ENCODE measurements at regions not wholly inside any gene's neighbourhood (a gene's known extent, or its start where the extent isn't known, plus 50 kb on each side); places are given as distances from the start of the nearest gene placed in this dataset.
A peak's percentile ranks its signal among the peaks of the same experiment; 100 is the strongest.
"Not testable (repeated sequence)": the region's sequence is repeated elsewhere in the genome, so short reads cannot be mapped to it uniquely, and the experiment has no call there.

DNA sequence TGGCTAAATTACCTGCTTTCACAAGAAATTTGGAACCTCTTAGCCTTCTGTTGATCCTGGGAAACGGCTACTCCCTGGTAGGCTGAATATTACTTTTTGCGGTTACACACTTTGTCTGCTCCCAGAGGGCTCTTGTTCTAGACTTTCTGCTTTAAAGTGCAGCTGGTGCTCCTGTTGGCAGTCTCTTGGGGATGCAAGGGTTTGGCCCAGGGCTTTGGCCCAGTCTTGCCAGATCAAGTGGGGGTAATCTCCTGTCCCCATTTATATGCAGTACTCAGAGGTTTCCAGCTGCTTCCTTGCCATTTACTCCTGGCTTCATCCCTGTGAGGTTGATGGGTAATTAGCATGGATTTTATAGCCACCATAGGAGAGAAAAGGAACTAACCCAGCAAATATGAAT is 558.2 kb upstream of the MIS18BP1 start:
- DNase-seq: peak; percentile 56

DNA sequence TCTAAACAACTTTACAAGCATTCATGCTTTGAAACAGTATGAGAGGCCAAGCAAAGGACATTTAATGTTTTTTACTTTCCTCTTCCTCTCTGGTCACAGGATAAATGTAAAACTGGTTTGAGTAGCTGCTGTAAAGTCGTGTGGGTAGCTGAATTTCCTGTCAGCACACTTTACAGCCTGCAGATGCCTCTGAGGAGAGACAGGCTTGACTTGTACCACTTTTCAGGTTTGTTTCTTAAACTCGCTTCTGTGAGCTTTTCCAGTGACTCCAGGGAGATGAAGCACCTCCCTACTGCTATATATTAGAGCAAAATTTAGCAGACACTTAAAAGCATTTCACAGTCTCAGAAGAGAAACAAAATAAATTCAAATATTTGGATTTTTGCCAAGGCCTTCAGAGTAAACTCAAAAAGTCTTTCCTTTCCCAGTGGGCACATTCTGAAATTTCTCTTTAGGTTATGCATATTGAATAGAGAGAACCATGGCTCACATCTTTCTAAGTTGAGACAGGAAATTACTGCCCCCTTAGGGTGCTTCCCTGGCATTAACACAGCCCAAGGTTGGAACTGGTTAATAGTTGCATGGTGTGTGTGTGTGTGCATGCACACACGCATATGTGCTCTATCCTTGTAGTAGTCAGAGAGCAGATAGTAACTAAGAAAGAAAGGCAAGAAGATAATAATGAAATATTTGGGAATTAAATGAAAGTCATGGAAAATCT is 557.3 kb upstream of the MIS18BP1 start:
- no peak for DNase-seq

DNA sequence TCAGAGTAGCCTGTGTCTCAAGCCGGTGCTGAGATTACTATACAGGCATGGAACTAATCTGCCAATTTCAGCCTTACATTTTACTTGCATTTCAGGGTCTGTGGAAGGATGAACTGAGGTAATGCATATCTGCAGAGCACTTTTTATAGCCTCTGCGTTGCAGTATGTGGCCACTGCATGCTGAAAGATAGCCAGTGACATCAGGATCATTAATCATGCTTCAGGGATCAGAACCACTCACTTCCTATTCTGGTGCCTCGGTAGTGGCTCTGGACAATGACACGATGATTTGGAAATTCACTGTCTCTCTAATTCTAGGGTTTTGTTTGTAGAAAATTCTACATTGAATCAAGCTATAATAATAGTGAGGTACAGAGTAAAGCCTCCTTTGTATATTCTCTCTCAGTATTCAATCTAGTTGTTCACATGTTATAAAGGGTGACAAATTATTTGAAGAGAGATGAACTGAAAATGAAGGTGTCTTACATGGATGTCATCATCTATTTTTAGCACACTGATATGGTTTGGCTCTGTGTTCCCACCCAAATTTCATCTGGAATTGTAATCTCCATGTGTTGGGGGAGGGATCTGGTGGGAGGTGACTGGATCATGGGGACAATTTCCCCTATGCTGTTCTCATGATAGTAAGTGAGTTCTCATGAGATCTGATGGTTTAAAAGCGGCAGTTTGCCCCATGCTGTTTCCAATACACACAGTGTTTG is 554.3 kb upstream of the MIS18BP1 start:
- DNase-seq: no peak

DNA sequence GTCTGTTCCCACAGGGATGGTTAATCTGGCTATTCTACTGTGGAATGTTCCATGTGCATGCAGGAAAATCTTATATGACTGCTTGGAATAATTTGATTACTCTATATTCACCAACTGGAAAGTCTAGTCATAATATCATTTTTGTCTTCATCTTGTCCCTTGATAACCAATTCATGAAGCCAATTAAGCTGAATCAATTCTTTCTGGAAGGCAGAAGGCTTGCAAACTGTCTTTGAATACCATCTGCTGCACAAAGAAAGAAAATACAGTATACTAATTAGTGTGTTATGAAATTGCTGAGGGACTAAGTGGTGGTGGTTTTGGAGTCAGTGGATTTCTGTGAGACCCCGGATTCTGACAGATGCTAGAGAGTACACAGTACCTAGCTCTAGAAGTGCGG is 546.5 kb upstream of the MIS18BP1 start:
- DNase-seq: no peak

DNA sequence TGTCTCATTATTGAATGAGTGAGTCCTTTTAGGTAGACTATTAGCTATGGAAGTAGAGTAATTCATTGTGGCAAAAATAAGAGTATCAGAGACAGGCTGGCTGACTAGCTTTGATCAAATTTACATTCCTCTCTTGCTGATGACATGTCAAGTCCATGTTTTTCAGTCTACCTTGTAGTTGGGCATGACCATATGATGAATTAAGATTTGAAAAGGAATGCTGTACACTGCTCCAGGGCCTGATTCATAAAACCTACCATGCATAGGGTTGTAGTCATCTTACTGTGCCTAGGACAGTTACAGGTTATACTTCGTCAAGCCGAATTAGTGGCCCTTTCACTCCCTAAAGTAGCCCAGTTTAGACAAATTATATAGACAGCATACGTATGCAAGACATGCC is 545.7 kb upstream of the MIS18BP1 start:
- DNase-seq: no peak

DNA sequence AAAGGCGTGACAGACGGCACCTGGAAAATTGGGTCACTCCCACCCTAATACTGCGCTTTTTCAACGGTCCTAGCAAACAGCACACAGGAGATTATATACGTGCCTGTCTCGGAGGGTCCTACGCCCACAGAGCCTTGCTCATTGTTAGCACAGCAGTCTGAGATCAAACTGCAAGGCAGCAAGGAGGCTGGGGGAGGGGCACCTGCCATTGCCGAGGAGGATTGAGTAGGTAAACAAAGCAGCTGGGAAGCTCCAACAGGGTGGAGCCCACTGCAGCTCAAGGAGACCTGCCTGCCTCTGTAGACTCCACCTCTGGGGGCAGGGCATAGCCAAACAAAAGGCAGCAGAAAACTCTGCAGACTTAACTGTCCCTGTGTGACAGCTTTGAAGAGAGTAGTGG is 543.0 kb upstream of the MIS18BP1 start:
- DNase-seq: not testable (repeated sequence)

DNA sequence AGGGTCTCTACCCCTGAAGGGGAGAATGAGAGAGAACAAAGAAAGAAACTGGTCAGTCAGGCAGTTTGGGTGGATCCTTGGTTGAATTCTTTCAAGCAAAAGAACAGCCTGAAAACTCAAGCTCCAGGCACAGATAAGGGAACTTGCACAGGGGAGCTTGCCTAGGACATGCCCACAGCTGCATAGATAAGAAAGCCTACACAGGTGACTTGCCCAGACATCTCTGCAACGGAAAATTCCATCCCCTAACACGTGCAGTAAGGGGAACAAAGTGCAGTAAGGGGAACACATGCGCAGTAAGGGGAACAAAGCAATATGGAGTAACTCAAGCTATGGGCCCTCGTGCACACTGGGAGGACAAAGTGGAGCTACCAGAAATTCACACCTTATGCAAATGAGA is 540.1 kb upstream of the MIS18BP1 start:
- DNase-seq: no peak

DNA sequence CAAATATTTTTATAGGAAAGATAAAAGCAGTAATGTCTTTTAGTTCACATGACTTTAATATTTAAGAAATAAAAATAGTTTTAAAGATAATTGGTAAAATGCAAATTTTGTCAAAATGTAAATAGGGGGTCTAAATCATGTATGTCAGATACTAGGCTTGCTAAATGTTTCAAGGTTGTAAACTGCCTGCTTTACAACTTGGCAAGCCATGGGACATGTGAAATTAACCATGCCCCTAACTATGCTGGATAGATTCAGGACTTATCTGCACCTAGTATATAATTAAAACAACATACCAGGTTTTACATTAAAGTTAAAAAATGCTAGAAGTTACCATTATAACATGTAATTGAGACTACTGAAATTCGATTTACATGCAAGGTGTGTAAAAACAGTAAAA is 537.3 kb upstream of the MIS18BP1 start:
- DNase-seq: no peak

DNA sequence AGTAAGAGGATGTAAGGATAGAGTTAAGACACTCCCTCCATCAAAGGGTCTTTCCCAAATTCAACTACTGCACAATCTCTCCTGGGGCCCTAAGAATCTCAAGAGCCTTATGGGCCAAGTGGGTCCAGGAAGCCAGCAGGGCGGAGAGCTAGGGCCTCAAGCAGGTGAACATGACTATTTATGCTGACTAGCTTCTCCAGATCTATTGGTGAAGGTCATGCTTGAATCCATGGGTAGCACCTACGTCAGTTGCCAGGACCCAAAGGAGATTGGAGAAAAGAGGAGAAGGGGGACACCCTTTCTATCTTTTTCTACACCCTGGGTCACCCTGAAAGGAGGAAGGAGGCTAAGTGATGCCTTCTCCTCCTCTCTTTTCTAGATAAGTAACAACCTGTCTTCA is 534.2 kb upstream of the MIS18BP1 start:
- DNase-seq: no peak

DNA sequence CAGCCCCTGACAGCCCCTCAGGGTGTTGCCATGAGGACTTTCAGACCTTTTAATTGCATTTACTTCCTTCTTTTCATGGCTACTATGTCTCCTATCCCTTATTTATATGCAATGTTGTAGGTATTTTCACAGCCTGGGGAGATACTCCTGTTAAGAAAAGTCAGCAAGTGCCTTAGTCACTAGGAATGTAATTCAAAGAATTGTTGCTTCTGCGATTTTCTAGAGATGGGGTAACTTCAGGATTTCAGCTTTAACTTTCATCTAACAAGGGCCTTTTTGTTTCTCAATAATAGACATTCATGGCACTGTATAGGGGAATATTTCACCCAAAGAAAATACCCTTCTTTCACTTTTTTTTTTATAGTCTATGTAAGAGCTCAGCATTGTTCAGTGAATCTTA is 533.3 kb upstream of the MIS18BP1 start:
- no peak for DNase-seq

DNA sequence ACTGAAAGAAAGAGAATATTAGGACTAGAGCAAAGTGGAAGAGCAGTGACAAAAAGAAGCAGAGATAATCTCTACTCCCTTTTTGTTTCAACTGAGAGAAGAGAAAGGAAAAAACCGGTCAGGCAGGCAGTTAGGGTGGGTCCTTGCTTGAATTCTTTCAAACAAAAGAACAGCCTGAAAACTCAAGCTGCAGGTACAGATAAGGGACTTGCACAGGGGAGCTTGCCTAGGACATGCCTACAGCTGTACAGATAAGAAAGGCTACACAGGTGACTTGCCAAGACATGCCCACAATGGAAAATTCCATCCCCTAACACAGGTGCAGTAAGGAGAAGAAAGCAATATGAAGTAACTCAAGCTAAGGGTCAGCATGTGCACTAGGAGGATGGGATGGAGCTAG is 532.2 kb upstream of the MIS18BP1 start:
- DNase-seq: no peak

DNA sequence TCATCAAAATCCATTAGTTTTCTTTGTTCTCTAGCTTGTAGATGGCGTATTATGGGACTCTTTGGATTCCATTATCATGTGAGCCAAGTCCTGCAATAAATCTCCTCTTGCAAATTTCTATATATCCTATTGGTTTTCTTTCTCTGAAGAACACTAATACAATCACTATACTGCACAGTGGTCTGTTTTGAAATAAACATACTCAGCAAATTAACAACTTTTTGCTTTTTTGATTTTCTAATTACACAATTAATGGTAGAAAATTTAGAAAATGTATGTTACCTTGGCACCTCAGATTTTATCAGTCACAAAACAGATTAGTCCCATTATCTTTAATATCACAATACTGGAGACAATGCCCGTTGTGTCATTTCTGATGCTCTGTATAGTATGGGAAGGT is 513.2 kb upstream of the MIS18BP1 start:
- no peak for DNase-seq

DNA sequence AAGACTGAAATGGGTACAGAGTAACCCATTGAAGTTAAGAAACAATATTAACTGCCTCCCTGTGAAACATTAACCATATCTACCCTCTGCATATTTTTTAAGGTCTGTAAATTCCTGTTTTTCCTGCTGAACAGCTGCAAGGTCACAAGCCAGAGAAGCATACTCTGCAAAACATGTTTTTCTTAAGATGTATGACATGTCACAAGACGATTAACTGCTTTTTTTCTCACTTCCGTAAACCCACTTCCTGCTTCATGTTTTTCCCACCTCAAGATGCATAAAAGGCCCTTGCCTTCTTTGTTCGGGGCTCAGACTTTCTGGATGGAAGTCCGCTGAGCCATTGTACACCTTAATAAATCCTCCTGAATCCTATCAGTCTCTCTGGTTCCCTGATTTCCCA is 504.7 kb upstream of the MIS18BP1 start:
- DNase-seq: no peak

DNA sequence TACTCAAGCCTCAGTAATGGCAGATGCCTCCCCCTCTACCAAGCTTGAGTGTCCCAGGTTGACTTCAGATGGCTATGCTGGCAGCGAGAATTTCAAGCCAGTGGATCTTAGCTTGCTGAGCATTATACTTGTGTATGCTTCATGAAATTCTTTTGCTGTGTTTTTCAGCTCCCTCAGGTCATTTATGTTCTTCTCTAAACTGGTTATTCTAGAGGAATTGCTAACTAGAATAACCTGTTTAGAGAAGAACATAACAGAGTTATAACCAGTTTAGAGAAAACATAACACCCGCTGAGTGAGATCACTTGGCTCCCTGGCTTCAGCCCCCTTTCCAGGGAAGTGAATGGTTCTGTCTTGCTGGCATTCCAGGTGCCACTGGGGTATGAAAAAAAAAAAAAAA is 503.4 kb upstream of the MIS18BP1 start:
- DNase-seq: not testable (repeated sequence)

DNA sequence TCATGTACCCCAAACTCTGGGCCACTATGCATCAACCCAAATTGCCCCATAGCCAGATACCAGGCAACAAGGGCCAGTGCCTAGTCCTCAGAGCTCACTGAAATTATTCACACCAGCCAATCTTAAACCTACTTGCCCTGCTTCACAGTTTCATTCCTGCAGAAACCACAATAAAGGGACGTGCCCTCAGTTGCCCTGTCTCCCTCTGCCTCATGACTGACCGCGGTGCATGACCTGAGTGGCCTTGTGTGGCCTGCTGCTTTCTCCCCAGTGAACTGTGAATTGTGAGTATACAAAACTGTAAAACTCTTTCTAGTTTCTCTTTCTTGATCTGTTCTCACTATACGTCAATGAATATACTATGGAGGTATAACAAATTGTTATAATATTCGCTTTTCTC is 490.9 kb upstream of the MIS18BP1 start:
- no peak for DNase-seq

DNA sequence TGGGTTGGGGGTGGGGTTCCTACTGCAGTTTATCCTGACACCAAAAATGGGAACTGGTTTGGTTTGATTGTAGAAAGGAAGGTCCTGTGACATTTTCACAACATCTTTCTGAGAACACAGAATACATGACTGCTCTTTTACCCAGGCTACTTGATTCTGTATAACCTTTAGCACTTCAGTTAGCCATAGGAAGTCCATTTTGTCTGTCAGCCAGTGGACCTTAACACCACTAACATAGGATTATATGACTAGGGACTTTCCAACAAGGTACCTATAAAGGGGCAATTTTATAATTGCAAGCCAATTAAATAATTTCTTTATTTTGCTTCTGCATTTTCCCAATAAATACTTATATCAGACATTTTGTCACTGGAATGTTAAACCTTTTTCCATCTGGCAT is 489.2 kb upstream of the MIS18BP1 start:
- no peak for DNase-seq

DNA sequence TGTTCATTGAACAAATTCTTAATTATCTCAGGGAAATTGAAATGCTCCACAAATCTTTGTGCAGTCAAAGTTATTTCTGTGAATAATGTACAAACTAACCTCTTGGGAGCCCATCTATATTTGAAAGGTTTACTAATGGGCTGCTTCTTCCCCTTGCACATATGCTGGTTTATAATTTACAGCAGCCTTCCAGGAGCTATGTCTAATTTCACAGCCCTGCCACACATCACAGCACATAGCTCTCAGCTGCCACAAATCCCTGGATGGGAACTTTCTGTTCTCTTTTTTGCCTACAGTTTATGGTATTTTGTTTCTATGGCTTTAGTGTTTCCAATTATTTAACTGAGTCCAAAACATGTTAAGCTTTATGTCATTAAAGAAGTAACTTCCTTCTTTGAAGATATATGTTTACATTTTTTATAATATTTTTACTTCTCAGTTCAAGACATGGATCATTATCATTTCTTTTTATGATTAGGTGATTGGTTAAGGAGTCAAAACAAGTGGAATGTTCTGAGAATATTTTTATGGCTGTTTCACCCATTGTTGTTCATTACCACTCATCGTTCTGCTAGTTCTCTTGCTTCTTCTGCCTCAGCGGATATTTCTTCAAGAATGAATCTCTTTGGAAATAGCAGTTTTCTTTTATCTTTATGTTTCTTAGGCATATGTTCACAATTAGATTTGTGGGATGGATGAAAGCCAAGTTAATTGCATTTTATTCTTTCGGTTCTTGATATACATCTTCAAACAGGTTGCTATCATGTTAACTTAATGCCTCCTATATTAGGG is 475.6 kb upstream of the MIS18BP1 start:
- no peak for DNase-seq

DNA sequence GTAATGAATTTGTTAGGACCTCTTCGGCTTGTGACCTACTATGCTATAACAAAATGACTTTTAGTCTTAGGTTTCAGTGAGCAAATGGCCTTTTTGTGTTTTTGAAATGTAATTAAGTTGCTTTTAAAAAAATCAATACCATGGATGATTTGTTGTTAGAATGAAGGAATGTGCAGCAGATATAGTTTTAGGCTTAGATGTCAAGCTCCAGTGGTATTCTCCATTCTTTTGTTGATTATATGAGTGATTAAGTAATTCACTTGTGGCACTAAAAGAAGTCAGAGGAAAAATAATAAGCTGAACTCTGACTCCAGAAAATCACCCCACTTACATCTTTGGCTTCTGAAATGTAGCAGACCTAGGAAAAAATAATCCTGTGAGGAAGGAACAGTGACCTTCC is 474.1 kb upstream of the MIS18BP1 start:
- DNase-seq: no peak

DNA sequence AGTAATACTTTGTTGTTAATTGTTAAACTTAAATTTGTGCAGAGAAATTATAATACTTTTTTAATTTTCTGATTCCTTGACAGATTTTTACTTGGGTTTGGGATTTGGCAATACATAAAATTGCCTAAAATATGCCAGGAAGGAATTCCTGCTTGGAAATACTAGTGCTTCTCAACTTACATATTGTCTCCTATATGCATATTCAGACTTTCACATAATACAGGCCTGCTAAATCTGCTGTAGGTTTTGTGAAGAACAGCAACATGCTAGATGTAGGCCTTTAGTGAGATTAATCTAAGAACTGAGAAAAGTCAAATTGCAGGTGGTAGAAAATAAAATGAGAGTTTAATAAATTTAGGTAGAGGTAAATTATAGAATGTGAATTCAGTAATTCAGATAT is 468.5 kb upstream of the MIS18BP1 start:
- no peak for DNase-seq

DNA sequence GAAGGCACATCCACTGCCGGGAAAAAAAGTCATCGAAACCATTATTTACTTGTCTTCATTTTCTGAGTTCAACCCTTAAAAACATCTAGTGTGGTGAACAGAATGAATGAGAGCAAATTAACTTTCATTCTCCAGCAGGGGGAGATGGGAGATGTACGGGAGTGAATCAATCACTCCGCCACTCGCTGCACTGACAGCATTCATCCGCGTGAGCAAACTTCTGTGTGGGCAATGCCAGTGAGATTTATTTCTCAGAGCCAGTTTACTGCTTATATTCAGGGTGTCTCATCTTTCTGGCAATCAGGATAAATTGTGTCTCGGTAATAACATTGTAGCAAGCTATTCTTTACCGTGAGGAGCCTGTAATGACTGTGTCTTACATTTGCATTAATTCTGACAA is 463.6 kb upstream of the MIS18BP1 start:
- DNase-seq: no peak

DNA sequence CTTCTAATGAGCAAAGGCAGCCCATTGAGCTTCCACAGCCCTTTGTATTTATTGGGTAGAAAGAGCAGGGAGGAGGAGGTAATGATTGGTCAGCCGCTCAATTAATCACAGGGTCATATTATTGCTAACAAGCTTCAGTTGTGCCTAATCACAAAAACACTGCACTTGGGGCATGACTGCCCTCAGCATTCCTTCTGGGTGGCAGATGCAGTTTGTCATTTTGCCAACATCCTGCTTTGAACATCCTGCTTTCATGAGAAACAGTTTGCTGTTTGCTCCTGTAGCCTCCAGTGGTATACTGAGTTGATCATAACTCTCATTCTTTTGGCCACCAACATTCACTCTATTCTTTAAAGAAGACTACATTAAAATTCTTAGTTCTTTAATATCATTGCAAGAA is 462.9 kb upstream of the MIS18BP1 start:
- DNase-seq: no peak

DNA sequence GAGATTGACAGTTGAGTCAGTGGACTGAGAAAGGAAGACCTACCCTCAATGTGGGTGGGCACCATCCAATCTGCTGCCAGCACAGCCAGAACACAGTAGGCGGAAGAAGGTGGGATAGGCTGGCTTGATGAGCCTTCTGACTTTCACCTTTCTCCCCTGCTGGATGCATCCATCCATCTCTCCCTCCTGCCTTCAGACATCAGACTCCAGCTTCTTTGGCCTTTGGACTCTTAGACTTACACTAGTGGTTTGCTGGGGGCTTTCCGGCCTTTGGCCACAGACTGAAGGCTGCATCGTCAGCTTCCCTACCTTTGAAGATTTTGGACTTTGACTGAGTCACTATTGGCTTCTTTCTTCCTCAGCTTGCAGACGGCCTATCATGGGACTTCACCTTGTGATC is 456.5 kb upstream of the MIS18BP1 start:
- DNase-seq: no peak

DNA sequence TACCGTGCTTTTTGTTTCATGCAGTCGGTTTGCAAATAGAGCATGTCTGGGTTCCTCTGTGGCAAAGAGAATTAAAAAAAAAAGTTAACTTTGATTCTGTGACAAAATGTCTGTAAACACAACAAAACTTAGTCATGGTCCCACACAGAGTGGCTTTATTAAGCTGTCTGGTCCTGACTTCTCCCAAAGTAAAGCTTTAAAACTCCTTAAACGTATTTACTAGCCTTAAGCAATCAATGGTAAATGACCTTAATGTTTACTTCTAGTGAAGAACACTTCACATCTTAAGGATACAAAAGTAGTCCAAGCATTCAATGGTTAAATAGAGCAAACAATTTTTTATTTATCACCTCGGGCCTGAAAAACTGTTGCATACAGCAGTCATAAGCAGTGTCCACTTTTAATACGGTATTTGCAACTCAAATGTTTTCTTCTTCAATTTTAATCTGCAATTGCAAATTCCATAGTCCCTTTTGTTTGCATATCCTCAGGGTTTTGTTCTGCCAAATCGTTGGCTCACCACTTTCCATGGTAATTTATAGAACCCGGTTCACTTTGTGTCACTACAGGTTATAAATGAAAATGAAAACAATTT is 453.0 kb upstream of the MIS18BP1 start:
- DNase-seq: no peak

DNA sequence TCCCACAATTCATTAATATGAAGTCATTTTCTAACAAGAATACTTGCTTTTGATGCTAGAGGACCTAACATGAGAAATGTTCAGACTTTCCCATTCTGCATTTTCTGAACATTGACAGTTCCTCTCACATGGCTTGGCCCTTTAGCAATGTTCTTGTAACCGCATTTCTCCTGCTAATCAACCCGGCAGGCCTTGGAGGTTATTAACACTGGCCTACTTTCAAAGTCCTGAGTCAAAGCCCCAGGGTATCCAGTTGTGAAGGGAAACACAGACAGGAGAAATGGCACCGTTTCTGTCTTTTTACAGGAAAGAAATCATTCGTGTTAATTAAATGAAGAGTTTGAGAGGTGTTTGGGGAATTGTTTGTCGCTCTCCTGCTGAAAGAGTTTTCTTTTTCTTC is 446.5 kb upstream of the MIS18BP1 start:
- DNase-seq: no peak
